Gastroesophageal sphincter (tissue), 3 donors: ENCODE measurements at regions not wholly inside any gene's neighbourhood (a gene's known extent, or its start where the extent isn't known, plus 50 kb on each side); places are given as distances from the start of the nearest gene placed in this dataset.

ENCODE experiments used
- CTCF ChIP-seq, 4 experiments: fragments of 200-600 bp in 2 of 4; fragments of 450-650 bp in 2 of 4; sonication (generic) in 1 of 4; IDR thresholded peaks; one replicate each; pipeline ENCODE4 v1.5.1; 2017 to 2019; ENCODE audit warnings: antibody characterized with exemption in 4 of 4, mild to moderate bottlenecking in 2 of 4, moderate library complexity in 2 of 4
- POLR2AphosphoS5 ChIP-seq: sonication (generic); formaldehyde crosslinking; IDR thresholded peaks from one replicate; pipeline ENCODE4 v1.6.1; 2017; ENCODE audit warnings: antibody characterized with exemption

GRCh38 chr4:114358901-114359300 is 239.7 kb upstream of the UGT8 start:
- TF ChIP-seq CTCF (IDR thresholded peaks at IDR 0.05) = no peak
- no peak for TF ChIP-seq POLR2AphosphoS5
